ENCODE measurements at regions not wholly inside any gene's neighbourhood (a gene's known extent, or its start where the extent isn't known, plus 50 kb on each side); places are given as distances from the start of the nearest gene placed in this dataset.
A peak's percentile ranks its signal among the peaks of the same experiment; 100 is the strongest.

DNA sequence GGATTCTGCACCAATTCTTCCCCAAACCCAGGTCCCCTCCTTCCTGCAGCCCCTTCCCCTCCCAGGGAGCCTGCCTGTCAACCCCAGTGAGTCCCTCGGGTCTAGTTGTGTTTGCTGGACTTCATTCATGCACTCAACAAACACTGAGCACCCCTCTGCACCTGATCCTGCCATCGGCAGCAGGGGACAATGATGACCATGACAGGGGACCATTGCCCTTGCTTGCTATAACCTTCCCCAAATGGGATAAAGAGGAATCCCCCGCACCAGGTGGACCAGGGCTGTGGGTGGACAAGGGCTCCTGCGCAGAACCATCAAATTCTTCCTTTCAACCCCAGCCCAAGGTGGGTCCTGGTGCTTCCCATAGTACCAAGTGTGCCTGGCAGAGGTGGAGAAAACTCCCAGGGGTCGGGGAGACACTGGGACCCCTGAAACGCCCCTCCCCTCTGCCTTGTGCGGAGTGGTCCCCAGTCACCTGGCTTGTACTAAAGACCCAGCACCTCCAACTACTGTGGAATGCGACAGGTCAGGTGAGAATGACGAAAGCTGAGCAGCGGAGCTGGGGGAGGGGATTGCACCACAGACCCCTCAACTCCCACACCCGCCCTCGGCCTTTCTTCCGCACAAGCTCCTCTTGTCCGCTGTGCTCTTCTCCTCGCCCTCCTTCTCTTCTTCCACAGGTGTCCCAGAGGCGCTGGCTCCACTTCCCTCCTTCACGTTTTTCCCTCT lies 119.9 kb upstream of the ZNF217 start:
- intact Hi-C loops (cut with DNase I), result no loop called here
- Histone ChIP-seq H3K9me3 (ENCODE audit: control insufficient read depth in 2 of 3, insufficient read depth in 1 of 3, low read length in 3 of 3) (no peaks in the 10 kb centered on the region), H3K4me1 (ENCODE audit: control insufficient read depth in 2 of 3, insufficient read depth in 2 of 3, low read depth in 1 of 3, low read length in 3 of 3) (no peaks in the 10 kb centered on the region), H3K27me3 (ENCODE audit: control insufficient read depth, insufficient read depth, low read length) (no peaks in the 10 kb centered on the region), H3K27ac (ENCODE audit: low read depth in 2 of 2, low read length in 2 of 2) (no peak overlapping the region), H3K9ac (ENCODE audit: low read length in 3 of 3) (no peak overlapping the region), H3K4me3 (ENCODE audit: low read length in 3 of 3) (no peak overlapping the region), H3K36me3 (ENCODE audit: control insufficient read depth in 2 of 3, insufficient read depth in 3 of 3, low read length in 3 of 3) (no peaks in the 10 kb centered on the region)
- no peak for TF ChIP-seq CTCF (IDR thresholded peaks at IDR 0.05; ENCODE audit: borderline replicate concordance, extremely low read depth, insufficient read depth)
- peak in 3 of 5 donors; percentile 36 to 47 (median 43) for DNase-seq
- no peak for FAIRE-seq

DNA sequence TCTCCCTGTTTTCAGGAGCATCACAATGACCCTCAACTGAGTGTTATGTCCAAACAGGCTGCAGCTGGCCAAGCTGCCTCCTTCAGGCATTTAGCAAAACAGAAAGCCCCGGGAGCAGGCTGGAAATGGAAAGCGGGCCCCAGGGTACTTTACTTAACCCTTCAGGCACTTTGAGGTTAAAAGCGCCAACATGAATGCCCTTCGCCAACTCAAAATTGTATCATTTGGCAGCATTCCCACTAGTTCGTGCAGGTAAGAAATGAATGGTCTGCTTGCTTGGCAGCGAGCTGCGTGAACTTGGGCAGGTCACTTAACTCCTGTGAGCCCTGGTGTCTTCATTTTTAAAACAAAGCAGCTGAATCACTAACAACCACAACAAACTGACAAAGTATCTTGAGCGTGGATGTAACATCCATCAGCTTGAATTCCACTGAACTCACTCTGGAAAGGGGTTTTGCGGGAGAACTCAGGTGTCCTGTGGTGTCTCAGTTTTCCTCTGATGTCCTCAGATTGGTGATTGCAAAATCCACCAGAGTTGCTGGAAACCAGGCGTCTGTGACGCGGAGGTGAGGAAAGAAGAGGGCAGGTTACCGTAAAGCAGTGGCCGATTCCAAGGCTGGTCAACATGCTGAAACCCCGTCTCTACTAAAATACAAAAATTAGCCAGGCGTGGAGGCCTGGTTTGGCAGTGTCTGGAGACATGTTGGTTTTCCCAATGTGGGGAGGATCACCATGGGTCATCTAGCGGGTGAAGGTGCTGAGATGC lies 118.8 kb upstream of the ZNF217 start:
- Histone ChIP-seq H3K27ac (ENCODE audit: low read depth in 2 of 2, low read length in 2 of 2) (no peak overlapping the region), H3K9me3 (ENCODE audit: control insufficient read depth in 2 of 3, insufficient read depth in 1 of 3, low read length in 3 of 3) (no peaks in the 10 kb centered on the region), H3K9ac (ENCODE audit: low read length in 3 of 3) (no peak overlapping the region), H3K27me3 (ENCODE audit: control insufficient read depth, insufficient read depth, low read length) (no peaks in the 10 kb centered on the region), H3K4me3 (ENCODE audit: low read length in 3 of 3) (no peak overlapping the region), H3K4me1 (ENCODE audit: control insufficient read depth in 2 of 3, insufficient read depth in 2 of 3, low read depth in 1 of 3, low read length in 3 of 3) (peaks cover 0 to 4% (median 1%) of the 10 kb centered on the region in 3 donors), H3K36me3 (ENCODE audit: control insufficient read depth in 2 of 3, insufficient read depth in 3 of 3, low read length in 3 of 3) (no peaks in the 10 kb centered on the region)
- intact Hi-C loops (cut with DNase I), result no loop called here
- DNase-seq, result peak in 1 of 5 donors; percentile 70
- no peak for FAIRE-seq
- no peak for TF ChIP-seq CTCF (IDR thresholded peaks at IDR 0.05; ENCODE audit: borderline replicate concordance, extremely low read depth, insufficient read depth)

- no peak overlapping the region for H3K4me3 ChIP-seq (ENCODE audit: low read length in 3 of 3)
- no peak overlapping the region for H3K9ac ChIP-seq (ENCODE audit: low read length in 3 of 3)
- no peaks in the 10 kb centered on the region for H3K36me3 ChIP-seq (ENCODE audit: control insufficient read depth in 2 of 3, insufficient read depth in 3 of 3, low read length in 3 of 3)
- no peaks in the 10 kb centered on the region for H3K27me3 ChIP-seq (ENCODE audit: control insufficient read depth, insufficient read depth, low read length)
- no peak for DNase-seq
- H3K4me1 ChIP-seq (ENCODE audit: control insufficient read depth in 2 of 3, insufficient read depth in 2 of 3, low read depth in 1 of 3, low read length in 3 of 3), result peaks cover 4 to 8% (median 7%) of the 10 kb centered on the region in 3 donors
- no peak overlapping the region for H3K27ac ChIP-seq (ENCODE audit: low read depth in 2 of 2, low read length in 2 of 2)
- no peak for TF ChIP-seq CTCF (IDR thresholded peaks at IDR 0.05; ENCODE audit: borderline replicate concordance, extremely low read depth, insufficient read depth)
- no peaks in the 10 kb centered on the region for H3K9me3 ChIP-seq (ENCODE audit: control insufficient read depth in 2 of 3, insufficient read depth in 1 of 3, low read length in 3 of 3)
- intact Hi-C loops (cut with DNase I), result no loop called here
- FAIRE-seq, result no peak
Observed at GRCh38 chr20:53711333-53712211, 117.9 kb upstream of the ZNF217 start.

Data from kidney (tissue), 13 donors.